AG10803 (cell line): ENCODE measurements at regions not wholly inside any gene's neighbourhood (a gene's known extent, or its start where the extent isn't known, plus 50 kb on each side); places are given as distances from the start of the nearest gene placed in this dataset.

ENCODE experiments used
- DNase-seq: peaks from one replicate; pipeline ENCODE4 v3.0.0; 2010; ENCODE audit warnings: low read depth
- H3K4me3 ChIP-seq: 2 replicates; pipeline ENCODE4 v1.5.1; 2011; ENCODE audit warnings: mild to moderate bottlenecking, low read length, control low read depth
- TF ChIP-seq, protein P1 (sequence below): conservative IDR thresholded peaks from 2 replicates; pipeline ENCODE4 v1.5.1; 2011; ENCODE audit warnings: mild to moderate bottlenecking, low read length, control low read depth, inconsistent platforms

DNA sequence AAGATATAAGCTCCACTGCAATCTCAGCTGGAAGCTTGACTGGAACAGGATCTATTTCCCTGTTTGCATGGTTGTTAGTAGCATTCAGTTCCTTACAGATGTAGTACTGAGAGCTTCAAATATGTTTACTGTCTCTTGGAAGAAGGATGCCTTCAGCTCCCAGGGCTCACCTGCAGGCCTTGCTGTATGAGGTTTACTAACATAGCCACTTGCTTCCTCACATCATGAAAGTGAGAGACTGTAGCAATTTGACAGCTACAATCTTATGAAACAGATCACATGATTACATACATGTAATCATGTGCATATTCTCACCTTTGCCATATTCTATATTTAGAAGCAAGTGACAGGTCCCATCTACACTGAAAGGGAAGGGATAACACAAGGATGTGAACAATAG lies 458.1 kb upstream of the PCDH20 start:
- TF ChIP-seq, protein P1, sequence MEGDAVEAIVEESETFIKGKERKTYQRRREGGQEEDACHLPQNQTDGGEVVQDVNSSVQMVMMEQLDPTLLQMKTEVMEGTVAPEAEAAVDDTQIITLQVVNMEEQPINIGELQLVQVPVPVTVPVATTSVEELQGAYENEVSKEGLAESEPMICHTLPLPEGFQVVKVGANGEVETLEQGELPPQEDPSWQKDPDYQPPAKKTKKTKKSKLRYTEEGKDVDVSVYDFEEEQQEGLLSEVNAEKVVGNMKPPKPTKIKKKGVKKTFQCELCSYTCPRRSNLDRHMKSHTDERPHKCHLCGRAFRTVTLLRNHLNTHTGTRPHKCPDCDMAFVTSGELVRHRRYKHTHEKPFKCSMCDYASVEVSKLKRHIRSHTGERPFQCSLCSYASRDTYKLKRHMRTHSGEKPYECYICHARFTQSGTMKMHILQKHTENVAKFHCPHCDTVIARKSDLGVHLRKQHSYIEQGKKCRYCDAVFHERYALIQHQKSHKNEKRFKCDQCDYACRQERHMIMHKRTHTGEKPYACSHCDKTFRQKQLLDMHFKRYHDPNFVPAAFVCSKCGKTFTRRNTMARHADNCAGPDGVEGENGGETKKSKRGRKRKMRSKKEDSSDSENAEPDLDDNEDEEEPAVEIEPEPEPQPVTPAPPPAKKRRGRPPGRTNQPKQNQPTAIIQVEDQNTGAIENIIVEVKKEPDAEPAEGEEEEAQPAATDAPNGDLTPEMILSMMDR = no peak
- H3K4me3 ChIP-seq = no peak overlapping the region
- DNase-seq = no peak

DNA sequence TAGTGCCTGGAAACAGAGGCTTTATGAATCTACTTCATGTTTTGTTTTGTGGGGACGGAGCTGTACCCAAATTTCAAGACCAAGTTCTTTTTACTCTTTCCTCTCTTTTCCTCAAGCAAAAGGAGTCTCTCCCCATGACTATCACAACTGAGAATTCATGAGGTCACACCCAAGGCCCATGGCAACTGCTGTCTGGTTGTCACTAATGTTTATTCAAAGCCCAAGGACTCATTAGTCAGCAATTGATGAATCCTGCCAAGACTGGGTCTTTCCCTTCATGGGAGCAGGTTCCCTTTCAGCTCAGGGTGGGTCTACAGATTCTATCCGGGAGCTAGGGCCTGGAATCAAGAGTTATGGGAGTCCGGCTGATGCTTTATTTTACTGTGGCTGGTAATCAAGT lies 441.5 kb upstream of the PCDH20 start:
- no peak overlapping the region for H3K4me3 ChIP-seq
- TF ChIP-seq, protein P1 = no peak
- no peak for DNase-seq

DNA sequence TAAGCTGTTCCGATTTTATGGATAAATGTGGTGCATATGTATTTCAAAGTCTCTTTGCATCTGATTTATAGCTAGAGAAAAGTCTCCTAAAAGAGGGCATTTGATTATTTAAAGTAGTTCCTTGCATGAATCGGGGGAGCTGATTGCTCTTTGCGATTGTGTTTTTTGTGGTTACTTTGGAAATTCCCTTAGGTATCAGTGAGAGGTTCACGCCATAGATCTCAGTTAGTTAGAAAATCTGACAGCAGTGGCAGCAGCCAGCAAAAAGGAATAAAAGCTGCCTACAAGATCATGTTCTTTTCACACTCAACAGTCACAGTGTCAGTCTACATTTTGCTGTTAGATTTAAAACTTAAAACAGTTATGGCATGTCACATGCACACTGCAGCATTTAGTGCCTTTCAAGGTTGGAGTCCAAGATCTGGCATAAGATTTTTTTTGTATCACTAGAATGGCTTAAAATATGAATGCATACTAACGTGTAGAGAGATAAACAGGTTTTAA lies 436.5 kb upstream of the PCDH20 start:
- no peak for DNase-seq
- H3K4me3 ChIP-seq = no peak overlapping the region
- TF ChIP-seq, protein P1 = no peak

DNA sequence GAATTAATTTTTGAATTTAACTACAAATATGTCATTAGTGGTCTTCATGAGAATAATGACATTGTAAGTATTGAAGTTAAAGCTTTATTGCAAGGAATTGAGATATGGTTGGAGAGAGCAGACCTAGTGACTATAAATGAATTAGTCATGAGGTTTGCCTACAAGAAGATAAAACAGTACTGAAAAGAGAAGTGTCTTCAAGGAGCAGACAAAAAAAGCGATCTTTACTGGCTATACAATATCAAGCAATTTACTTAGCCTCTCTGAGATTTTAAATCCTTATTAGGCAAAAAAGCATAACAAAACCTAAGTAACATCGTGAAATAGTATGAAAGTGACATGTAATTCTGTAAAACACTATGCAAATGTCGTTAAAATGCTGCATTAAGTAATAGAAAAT lies 435.1 kb upstream of the PCDH20 start:
- no peak for DNase-seq
- TF ChIP-seq, protein P1 = no peak
- H3K4me3 ChIP-seq = no peak overlapping the region

DNA sequence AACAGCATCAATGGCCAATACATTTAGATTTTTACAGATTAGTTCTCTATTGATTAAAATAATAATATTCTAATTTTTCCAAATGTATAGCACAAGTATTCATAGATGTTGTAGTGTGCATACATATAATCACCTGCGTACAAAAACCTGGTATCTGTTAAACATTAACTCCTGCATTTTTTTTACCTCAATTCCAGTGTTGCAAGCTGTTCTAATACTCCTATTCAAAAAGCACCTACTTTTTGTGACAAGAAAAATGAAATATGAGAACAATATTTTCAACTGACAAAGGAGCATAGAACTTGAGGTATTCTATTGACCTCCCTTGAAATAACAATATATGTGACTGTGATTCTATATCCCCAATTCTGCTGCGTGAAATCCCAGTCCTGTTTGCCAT lies 422.9 kb upstream of the PCDH20 start:
- DNase-seq = no peak
- H3K4me3 ChIP-seq = no peak overlapping the region
- TF ChIP-seq, protein P1 = no peak

DNA sequence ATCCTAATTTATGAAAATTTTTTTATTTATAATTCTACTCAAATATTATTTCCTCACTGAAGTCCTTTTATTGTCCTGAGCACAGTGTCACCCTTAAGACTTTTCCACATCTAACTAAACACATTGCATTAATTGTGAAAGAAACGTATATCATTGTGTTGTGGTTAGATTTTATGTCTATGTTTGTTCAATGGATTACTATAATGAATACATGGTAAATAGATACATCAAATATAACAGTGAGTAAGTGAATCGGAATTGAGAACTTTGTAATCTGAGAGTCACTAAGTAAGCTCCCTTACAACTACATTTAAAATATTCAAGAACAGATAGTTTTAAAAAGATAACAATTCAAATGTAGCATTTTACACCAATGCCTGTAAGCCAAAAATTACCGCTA lies 417.6 kb upstream of the PCDH20 start:
- no peak overlapping the region for H3K4me3 ChIP-seq
- no peak for DNase-seq
- TF ChIP-seq, protein P1 = no peak

DNA sequence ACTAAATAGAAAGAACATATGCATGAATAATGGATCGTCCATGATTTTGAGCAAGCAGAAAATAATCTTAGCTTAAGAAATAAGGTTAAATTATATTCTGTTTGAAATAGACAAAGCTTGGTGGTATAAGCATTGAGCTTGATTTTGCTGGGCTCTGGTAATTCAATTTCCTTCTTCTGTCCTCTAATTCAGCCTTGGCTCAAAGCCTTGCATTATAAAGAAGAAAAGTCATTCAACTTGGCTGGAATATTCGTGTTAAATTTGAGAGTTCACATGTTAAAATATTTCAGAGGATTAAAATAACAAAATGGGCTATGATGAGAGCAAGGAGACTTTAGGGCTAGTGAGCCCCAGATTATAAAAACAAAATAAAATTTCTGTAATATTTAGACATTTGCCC lies 415.4 kb upstream of the PCDH20 start:
- no peak for DNase-seq
- no peak overlapping the region for H3K4me3 ChIP-seq
- TF ChIP-seq, protein P1 = no peak
